ENCODE measurements at regions not wholly inside any gene's neighbourhood (a gene's known extent, or its start where the extent isn't known, plus 50 kb on each side); places are given as distances from the start of the nearest gene placed in this dataset.

GRCh38 chr3:127411083-127411727 lies 123.4 kb upstream of the PRR20G start:
- Histone ChIP-seq H3K36me3 (ENCODE audit: insufficient read depth, low read length) (no peaks in the 10 kb centered on the region), H3K4me1 (ENCODE audit: insufficient read depth, low read length) (no peaks in the 10 kb centered on the region), H3K27me3 (ENCODE audit: insufficient read depth, low read length) (peaks cover under 1% of the 10 kb centered on the region), H3K9me3 (ENCODE audit: control insufficient read depth in 1 of 2, low read length in 2 of 2) (no peaks in the 10 kb centered on the region), H3K27ac (ENCODE audit: low read depth, low read length) (no peak overlapping the region), H3K4me3 (ENCODE audit: low read length in 2 of 2) (no peak overlapping the region)
- Mint-ChIP-seq H3K9me3 (peaks cover 0 to 2% (median 0%) of the 10 kb centered on the region in 8 donors), H3K4me1 (no peaks in the 10 kb centered on the region), H3K27ac (no peak overlapping the region), H3K36me3 (no peaks in the 10 kb centered on the region), H3K4me3 (no peak overlapping the region), H3K27me3 (peaks cover 24 to 38% of the 10 kb centered on the region in 2 donors)
- DNase-seq, result no peak
- intact Hi-C loops (cut with micrococcal nuclease), result no loop called here
- POLR2A ChIA-PET (ENCODE audit: partially characterized antibody), result no interaction called here
- CTCF ChIA-PET (ENCODE audit: partially characterized antibody), result no interaction called here

GRCh38 chr3:127410678-127411077 lies 122.8 kb upstream of the PRR20G start:
- Histone ChIP-seq H3K9me3 (ENCODE audit: control insufficient read depth in 1 of 2, low read length in 2 of 2) (no peaks in the 10 kb centered on the region), H3K27ac (ENCODE audit: low read depth, low read length) (no peak overlapping the region), H3K27me3 (ENCODE audit: insufficient read depth, low read length) (no peaks in the 10 kb centered on the region), H3K4me1 (ENCODE audit: insufficient read depth, low read length) (no peaks in the 10 kb centered on the region), H3K36me3 (ENCODE audit: insufficient read depth, low read length) (no peaks in the 10 kb centered on the region), H3K4me3 (ENCODE audit: low read length in 2 of 2) (no peak overlapping the region)
- Mint-ChIP-seq H3K4me1 (no peaks in the 10 kb centered on the region), H3K27ac (no peak overlapping the region), H3K36me3 (no peaks in the 10 kb centered on the region), H3K4me3 (no peak overlapping the region), H3K27me3 (peaks cover 25 to 37% of the 10 kb centered on the region in 2 donors), H3K9me3 (peaks cover 0 to 2% (median 0%) of the 10 kb centered on the region in 8 donors)
- intact Hi-C loops (cut with micrococcal nuclease), result no loop called here
- CTCF ChIA-PET (ENCODE audit: partially characterized antibody), result no interaction called here
- DNase-seq, result no peak
- POLR2A ChIA-PET (ENCODE audit: partially characterized antibody), result no interaction called here

- H3K27me3 Mint-ChIP-seq, result peaks cover 23 to 34% of the 10 kb centered on the region in 2 donors
- H3K36me3 Mint-ChIP-seq, result no peaks in the 10 kb centered on the region
- Histone ChIP-seq H3K4me1 (ENCODE audit: insufficient read depth, low read length) (no peaks in the 10 kb centered on the region), H3K27ac (ENCODE audit: low read depth, low read length) (no peak overlapping the region), H3K27me3 (ENCODE audit: insufficient read depth, low read length) (no peaks in the 10 kb centered on the region), H3K36me3 (ENCODE audit: insufficient read depth, low read length) (no peaks in the 10 kb centered on the region), H3K4me3 (ENCODE audit: low read length in 2 of 2) (no peak overlapping the region), H3K9me3 (ENCODE audit: control insufficient read depth in 1 of 2, low read length in 2 of 2) (no peaks in the 10 kb centered on the region)
- ChIA-PET POLR2A (ENCODE audit: partially characterized antibody) (no interaction called here), CTCF (ENCODE audit: partially characterized antibody) (no interaction called here)
- intact Hi-C loops (cut with micrococcal nuclease), result no loop called here
- H3K9me3 Mint-ChIP-seq, result peaks cover 0 to 2% (median 0%) of the 10 kb centered on the region in 8 donors
- H3K4me1 Mint-ChIP-seq, result no peaks in the 10 kb centered on the region
- DNase-seq, result no peak
- H3K4me3 Mint-ChIP-seq, result no peak overlapping the region
- H3K27ac Mint-ChIP-seq, result no peak overlapping the region
These were observed 122.3 kb upstream of the PRR20G start for GRCh38 chr3:127410137-127410488.

GRCh38 chr3:127409421-127410136 lies 121.7 kb upstream of the PRR20G start:
- POLR2A ChIA-PET (ENCODE audit: partially characterized antibody), result no interaction called here
- H3K4me1 ChIP-seq (ENCODE audit: insufficient read depth, low read length), result no peaks in the 10 kb centered on the region
- no peak overlapping the region for H3K27ac Mint-ChIP-seq
- no peaks in the 10 kb centered on the region for H3K36me3 Mint-ChIP-seq
- no peak overlapping the region for H3K27ac ChIP-seq (ENCODE audit: low read depth, low read length)
- H3K9me3 Mint-ChIP-seq, result peaks cover 0 to 2% (median 0%) of the 10 kb centered on the region in 8 donors
- H3K27me3 ChIP-seq (ENCODE audit: insufficient read depth, low read length), result no peaks in the 10 kb centered on the region
- H3K36me3 ChIP-seq (ENCODE audit: insufficient read depth, low read length), result no peaks in the 10 kb centered on the region
- intact Hi-C loops (cut with micrococcal nuclease), result no loop called here
- no peak overlapping the region for H3K4me3 Mint-ChIP-seq
- no peaks in the 10 kb centered on the region for H3K9me3 ChIP-seq (ENCODE audit: control insufficient read depth in 1 of 2, low read length in 2 of 2)
- peaks cover 21 to 31% of the 10 kb centered on the region in 2 donors for H3K27me3 Mint-ChIP-seq
- DNase-seq, result no peak
- CTCF ChIA-PET (ENCODE audit: partially characterized antibody), result no interaction called here
- no peaks in the 10 kb centered on the region for H3K4me1 Mint-ChIP-seq
- no peak overlapping the region for H3K4me3 ChIP-seq (ENCODE audit: low read length in 2 of 2)

GRCh38 chr3:127408684-127409420 lies 121.0 kb upstream of the PRR20G start:
- no peaks in the 10 kb centered on the region for H3K9me3 ChIP-seq (ENCODE audit: control insufficient read depth in 1 of 2, low read length in 2 of 2)
- Mint-ChIP-seq H3K4me1 (no peaks in the 10 kb centered on the region), H3K9me3 (peaks cover 0 to 2% (median 0%) of the 10 kb centered on the region in 8 donors), H3K27me3 (peaks cover 19 to 24% of the 10 kb centered on the region in 2 donors), H3K27ac (no peak overlapping the region), H3K4me3 (no peak overlapping the region), H3K36me3 (no peaks in the 10 kb centered on the region)
- H3K27me3 ChIP-seq (ENCODE audit: insufficient read depth, low read length), result no peaks in the 10 kb centered on the region
- no peaks in the 10 kb centered on the region for H3K4me1 ChIP-seq (ENCODE audit: insufficient read depth, low read length)
- intact Hi-C loops (cut with micrococcal nuclease), result no loop called here
- no peaks in the 10 kb centered on the region for H3K36me3 ChIP-seq (ENCODE audit: insufficient read depth, low read length)
- POLR2A ChIA-PET (ENCODE audit: partially characterized antibody), result no interaction called here
- CTCF ChIA-PET (ENCODE audit: partially characterized antibody), result no interaction called here
- H3K4me3 ChIP-seq (ENCODE audit: low read length in 2 of 2), result no peak overlapping the region
- H3K27ac ChIP-seq (ENCODE audit: low read depth, low read length), result no peak overlapping the region
- no peak for DNase-seq

- Histone ChIP-seq H3K4me1 (ENCODE audit: insufficient read depth, low read length) (no peaks in the 10 kb centered on the region), H3K27ac (ENCODE audit: low read depth, low read length) (no peak overlapping the region), H3K36me3 (ENCODE audit: insufficient read depth, low read length) (no peaks in the 10 kb centered on the region), H3K27me3 (ENCODE audit: insufficient read depth, low read length) (no peaks in the 10 kb centered on the region), H3K4me3 (ENCODE audit: low read length in 2 of 2) (no peak overlapping the region), H3K9me3 (ENCODE audit: control insufficient read depth in 1 of 2, low read length in 2 of 2) (no peaks in the 10 kb centered on the region)
- ChIA-PET CTCF (ENCODE audit: partially characterized antibody) (no interaction called here), POLR2A (ENCODE audit: partially characterized antibody) (no interaction called here)
- H3K27ac Mint-ChIP-seq, result no peak overlapping the region
- H3K36me3 Mint-ChIP-seq, result no peaks in the 10 kb centered on the region
- peaks cover 12 to 21% of the 10 kb centered on the region in 2 donors for H3K27me3 Mint-ChIP-seq
- DNase-seq, result no peak
- no peak overlapping the region for H3K4me3 Mint-ChIP-seq
- peaks cover 0 to 2% (median 0%) of the 10 kb centered on the region in 8 donors for H3K9me3 Mint-ChIP-seq
- H3K4me1 Mint-ChIP-seq, result no peaks in the 10 kb centered on the region
- intact Hi-C loops (cut with micrococcal nuclease), result no loop called here
These were observed 120.3 kb upstream of the PRR20G start for GRCh38 chr3:127408022-127408683.

Data from CD4-positive, alpha-beta memory T cell (primary cell).